OCI-LY7 (cell line): ENCODE measurements at regions not wholly inside any gene's neighbourhood (a gene's known extent, or its start where the extent isn't known, plus 50 kb on each side); places are given as distances from the start of the nearest gene placed in this dataset.

Experiments
- BruUV-seq: library from RNA; stranded (reverse); fragments of 400-500 nt; replicated peaks from 2 replicates; lab custom pipeline; 2021; lab: Mats Ljungman, UMichigan
- CTCF ChIA-PET: fragments of 300-600 bp; sonication (Branson Sonifier 250); formaldehyde crosslinking; loops from one replicate; lab custom pipeline; 2022; ENCODE audit warnings: antibody characterized with exemption; ENCODE audit not compliant: unreplicated experiment; lab: Charles Lee
- POLR2A ChIA-PET: fragments of 300-600 bp; sonication (Branson Sonifier 250); formaldehyde crosslinking; loops from one replicate; lab custom pipeline; 2022; ENCODE audit warnings: antibody characterized with exemption; lab: Charles Lee
- DNase-seq: peaks from one replicate; pipeline ENCODE4 v3.0.0-alpha.2; 2015; ENCODE audit warnings: low spot score
- H2AFZ ChIP-seq: fragments of 200-600 bp; sonication (generic), shearing (Covaris generic); 2 replicates; pipeline ENCODE4 v1.6.1; 2014; ENCODE audit warnings: mild to moderate bottlenecking, antibody characterized with exemption, low read length, moderate library complexity
- H3K27ac ChIP-seq: fragments of 200-600 bp; sonication (generic); 2 replicates; pipeline ENCODE4 v1.5.1; 2014; ENCODE audit warnings: mixed run types, low read depth, mild to moderate bottlenecking, moderate library complexity, low read length, inconsistent platforms; ENCODE audit not compliant: poor library complexity, severe bottlenecking
- H3K36me3 ChIP-seq: fragments of 200-600 bp; sonication (generic); 2 replicates; pipeline ENCODE4 v1.6.1; 2014; ENCODE audit warnings: mild to moderate bottlenecking, antibody characterized with exemption, low read length, moderate library complexity, mixed read lengths; ENCODE audit not compliant: insufficient read depth
- H3K4me1 ChIP-seq: fragments of 200-600 bp; sonication (generic); 2 replicates; pipeline ENCODE4 v1.5.1; 2014; ENCODE audit warnings: mild to moderate bottlenecking, low read length; ENCODE audit not compliant: insufficient read depth, poor library complexity, severe bottlenecking
- H3K4me2 ChIP-seq: fragments of 200-600 bp; sonication (generic); 2 replicates; pipeline ENCODE4 v1.6.1; 2014; ENCODE audit warnings: mild to moderate bottlenecking, low read length
- H3K4me3 ChIP-seq: fragments of 200-600 bp; sonication (generic); 2 replicates; pipeline ENCODE4 v1.5.1; 2014; ENCODE audit warnings: mild to moderate bottlenecking, low read depth, low read length; ENCODE audit not compliant: poor library complexity, severe bottlenecking
- H3K79me2 ChIP-seq: fragments of 200-600 bp; sonication (generic); 2 replicates; pipeline ENCODE4 v1.6.1; 2016; ENCODE audit warnings: low read depth, mild to moderate bottlenecking, low read length, moderate library complexity, mixed read lengths; ENCODE audit not compliant: insufficient read depth
- H3K9me2 ChIP-seq: fragments of 200-600 bp; sonication (generic); 2 replicates; pipeline ENCODE4 v1.6.1; 2016; ENCODE audit warnings: mild to moderate bottlenecking, low read length, mixed read lengths; ENCODE audit not compliant: insufficient read depth
- H3K9me3 ChIP-seq: fragments of 200-600 bp; sonication (generic); 2 replicates; pipeline ENCODE4 v1.6.1; 2014; ENCODE audit warnings: mild to moderate bottlenecking, mixed run types, low read length, mixed read lengths
- H4K20me1 ChIP-seq: fragments of 200-600 bp; sonication (generic); 2 replicates; pipeline ENCODE4 v1.6.1; 2014; ENCODE audit warnings: mild to moderate bottlenecking, antibody characterized with exemption, low read length, moderate library complexity, mixed read lengths; ENCODE audit not compliant: insufficient read depth
- EZH2phosphoT487 ChIP-seq: fragments of 200-600 bp; sonication (generic); IDR thresholded peaks from 2 replicates; pipeline ENCODE4 v1.6.1; 2018; ENCODE audit warnings: low read depth, borderline replicate concordance, mild to moderate bottlenecking, mixed run types, antibody characterized with exemption, low read length, moderate library complexity, mixed read lengths
- intact Hi-C: fragments of 100-400 bp; cut with micrococcal nuclease; formaldehyde crosslinking; loops from one replicate; pipeline ENCODE4 v1.10.0; 2022; ENCODE audit not compliant: unreplicated experiment
- TF ChIP-seq, protein P1 (sequence below): fragments of 200-600 bp; sonication (generic); conservative IDR thresholded peaks from 2 replicates; pipeline ENCODE4 v1.5.1; 2014; ENCODE audit warnings: mild to moderate bottlenecking, antibody characterized with exemption, low read length, moderate library complexity, mixed read lengths

DNA sequence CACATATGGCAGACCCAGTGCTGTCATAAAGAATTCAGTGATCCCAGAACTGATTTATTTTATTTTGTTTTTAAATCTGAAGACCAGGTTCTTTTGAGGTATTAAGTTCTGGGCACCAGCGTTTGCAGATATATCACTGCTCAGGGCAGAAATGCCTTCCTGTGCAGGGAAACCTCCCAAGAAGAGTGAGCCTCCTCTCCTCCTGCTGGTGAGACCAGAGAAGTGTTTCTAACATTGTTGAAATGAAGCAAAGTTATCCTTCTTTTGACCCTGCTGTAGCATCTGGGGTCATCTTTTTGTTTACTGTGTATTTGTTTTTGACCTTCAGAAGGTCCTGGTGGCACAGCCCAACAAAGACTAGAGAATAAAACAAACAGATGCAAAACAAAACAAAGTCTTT lies 94.0 kb downstream of the AQP4 start:
- H3K4me1 ChIP-seq = no peaks in the 10 kb centered on the region
- H3K9me3 ChIP-seq = no peaks in the 10 kb centered on the region
- ChIA-PET CTCF (no interaction called here), POLR2A (no interaction called here)
- no peaks in the 10 kb centered on the region for H3K79me2 ChIP-seq
- DNase-seq = no peak
- TF ChIP-seq EZH2phosphoT487 = no peak
- TF ChIP-seq, protein P1, sequence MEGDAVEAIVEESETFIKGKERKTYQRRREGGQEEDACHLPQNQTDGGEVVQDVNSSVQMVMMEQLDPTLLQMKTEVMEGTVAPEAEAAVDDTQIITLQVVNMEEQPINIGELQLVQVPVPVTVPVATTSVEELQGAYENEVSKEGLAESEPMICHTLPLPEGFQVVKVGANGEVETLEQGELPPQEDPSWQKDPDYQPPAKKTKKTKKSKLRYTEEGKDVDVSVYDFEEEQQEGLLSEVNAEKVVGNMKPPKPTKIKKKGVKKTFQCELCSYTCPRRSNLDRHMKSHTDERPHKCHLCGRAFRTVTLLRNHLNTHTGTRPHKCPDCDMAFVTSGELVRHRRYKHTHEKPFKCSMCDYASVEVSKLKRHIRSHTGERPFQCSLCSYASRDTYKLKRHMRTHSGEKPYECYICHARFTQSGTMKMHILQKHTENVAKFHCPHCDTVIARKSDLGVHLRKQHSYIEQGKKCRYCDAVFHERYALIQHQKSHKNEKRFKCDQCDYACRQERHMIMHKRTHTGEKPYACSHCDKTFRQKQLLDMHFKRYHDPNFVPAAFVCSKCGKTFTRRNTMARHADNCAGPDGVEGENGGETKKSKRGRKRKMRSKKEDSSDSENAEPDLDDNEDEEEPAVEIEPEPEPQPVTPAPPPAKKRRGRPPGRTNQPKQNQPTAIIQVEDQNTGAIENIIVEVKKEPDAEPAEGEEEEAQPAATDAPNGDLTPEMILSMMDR = 0 out of 2 replicates have a peak, but pooled peaks have one; percentile 24
- BruUV-seq = no TSS peak
- no peaks in the 10 kb centered on the region for H3K9me2 ChIP-seq
- H3K4me3 ChIP-seq = no peak overlapping the region
- no peak overlapping the region for H3K27ac ChIP-seq
- no peaks in the 10 kb centered on the region for H3K36me3 ChIP-seq
- no peak overlapping the region for H3K4me2 ChIP-seq
- intact Hi-C loops = no loop called here
- H2AFZ ChIP-seq = no peak overlapping the region
- H4K20me1 ChIP-seq = no peaks in the 10 kb centered on the region

- H3K4me1 ChIP-seq = no peaks in the 10 kb centered on the region
- H4K20me1 ChIP-seq = no peaks in the 10 kb centered on the region
- no peaks in the 10 kb centered on the region for H3K9me2 ChIP-seq
- no peak overlapping the region for H2AFZ ChIP-seq
- H3K4me2 ChIP-seq = no peak overlapping the region
- no peak for TF ChIP-seq EZH2phosphoT487
- TF ChIP-seq, protein P1 = no peak
- POLR2A ChIA-PET = no interaction called here
- H3K4me3 ChIP-seq = no peak overlapping the region
- no peaks in the 10 kb centered on the region for H3K79me2 ChIP-seq
- CTCF ChIA-PET = no interaction called here
- no peak overlapping the region for H3K27ac ChIP-seq
- no TSS peak for BruUV-seq
- intact Hi-C loops = no loop called here
- no peak for DNase-seq
- H3K9me3 ChIP-seq = no peaks in the 10 kb centered on the region
- H3K36me3 ChIP-seq = no peaks in the 10 kb centered on the region
Observed at GRCh38 chr18:26768385-26768784, 97.1 kb downstream of the AQP4 start.

GRCh38 chr18:26765498-26765897 lies 100.0 kb downstream of the AQP4 start:
- Histone ChIP-seq H2AFZ (no peak overlapping the region), H4K20me1 (no peaks in the 10 kb centered on the region), H3K4me1 (no peaks in the 10 kb centered on the region), H3K36me3 (no peaks in the 10 kb centered on the region), H3K27ac (no peak overlapping the region), H3K4me3 (no peak overlapping the region), H3K79me2 (no peaks in the 10 kb centered on the region), H3K9me3 (no peaks in the 10 kb centered on the region), H3K4me2 (no peak overlapping the region), H3K9me2 (no peaks in the 10 kb centered on the region)
- DNase-seq = no peak
- BruUV-seq = no TSS peak
- ChIA-PET POLR2A (no interaction called here), CTCF (no interaction called here)
- intact Hi-C loops = no loop called here
- TF ChIP-seq, protein P1 = no peak
- no peak for TF ChIP-seq EZH2phosphoT487
